ENCODE measurements at regions not wholly inside any gene's neighbourhood (a gene's known extent, or its start where the extent isn't known, plus 50 kb on each side); places are given as distances from the start of the nearest gene placed in this dataset.

- no peaks in the 10 kb centered on the region for H3K4me1 ChIP-seq (ENCODE audit: insufficient read depth, low read length)
- Mint-ChIP-seq H3K27me3 (ENCODE audit: low read depth, unreplicated experiment) (no peaks in the 10 kb centered on the region), H3K4me3 (ENCODE audit: unreplicated experiment) (no peak overlapping the region), H3K9me3 (ENCODE audit: unreplicated experiment) (peaks cover 3% of the 10 kb centered on the region), H3K36me3 (ENCODE audit: low read depth, unreplicated experiment) (no peaks in the 10 kb centered on the region), H3K4me1 (ENCODE audit: low read depth, unreplicated experiment) (no peaks in the 10 kb centered on the region), H3K27ac (ENCODE audit: unreplicated experiment) (no peak overlapping the region)
- no peak for FAIRE-seq
- no peak overlapping the region for H3K27ac ChIP-seq (ENCODE audit: low read depth, low read length)
- no peaks in the 10 kb centered on the region for H4K20me1 ChIP-seq (ENCODE audit: insufficient read depth, low read length)
- no peaks in the 10 kb centered on the region for H3K36me3 ChIP-seq (ENCODE audit: insufficient read depth, low read length)
- no peaks in the 10 kb centered on the region for H3K9me3 ChIP-seq (ENCODE audit: insufficient read depth, low read depth, low read length)
- no peak overlapping the region for H3K9ac ChIP-seq (ENCODE audit: low read length)
- no peak overlapping the region for H3K4me2 ChIP-seq (ENCODE audit: low read length)
- no peaks in the 10 kb centered on the region for H3K79me2 ChIP-seq (ENCODE audit: insufficient read depth, low read length)
- no peak for TF ChIP-seq CTCF (IDR thresholded peaks at IDR 0.05; ENCODE audit: insufficient read depth, low read depth, low read length)
- TF ChIP-seq EZH2 (IDR thresholded peaks at IDR 0.05; ENCODE audit: insufficient read depth, low read length) = no peak
- no peak overlapping the region for H2AFZ ChIP-seq (ENCODE audit: low read depth, low read length)
- no peak for DNase-seq (ENCODE audit: low read depth)
- no peak overlapping the region for H3K4me3 ChIP-seq (ENCODE audit: insufficient read depth, low read depth, low read length)
- no peaks in the 10 kb centered on the region for H3K27me3 ChIP-seq (ENCODE audit: insufficient read depth, low read length)
Observed at GRCh38 chr18:60847517-60847916, 474.9 kb upstream of the MC4R start.

GRCh38 chr18:60861575-60861974 lies 471.7 kb upstream of the CDH20 start:
- H3K4me3 ChIP-seq (ENCODE audit: insufficient read depth, low read depth, low read length) = no peak overlapping the region
- no peak overlapping the region for H3K4me3 Mint-ChIP-seq (ENCODE audit: unreplicated experiment)
- no peak overlapping the region for H3K27ac Mint-ChIP-seq (ENCODE audit: unreplicated experiment)

More at GRCh38 chr18:60861575-60861974, 471.7 kb upstream of the CDH20 start:
- Mint-ChIP-seq H3K27me3 (ENCODE audit: low read depth, unreplicated experiment) (no peaks in the 10 kb centered on the region), H3K36me3 (ENCODE audit: low read depth, unreplicated experiment) (no peaks in the 10 kb centered on the region), H3K9me3 (ENCODE audit: unreplicated experiment) (no peaks in the 10 kb centered on the region), H3K4me1 (ENCODE audit: low read depth, unreplicated experiment) (peaks cover 11% of the 10 kb centered on the region)
- TF ChIP-seq EZH2 (IDR thresholded peaks at IDR 0.05; ENCODE audit: insufficient read depth, low read length) = no peak
- TF ChIP-seq CTCF (IDR thresholded peaks at IDR 0.05; ENCODE audit: insufficient read depth, low read depth, low read length) = no peak
- Histone ChIP-seq H3K27me3 (ENCODE audit: insufficient read depth, low read length) (no peaks in the 10 kb centered on the region), H3K27ac (ENCODE audit: low read depth, low read length) (no peak overlapping the region), H2AFZ (ENCODE audit: low read depth, low read length) (no peak overlapping the region), H3K79me2 (ENCODE audit: insufficient read depth, low read length) (no peaks in the 10 kb centered on the region), H3K4me1 (ENCODE audit: insufficient read depth, low read length) (no peaks in the 10 kb centered on the region), H3K9me3 (ENCODE audit: insufficient read depth, low read depth, low read length) (no peaks in the 10 kb centered on the region), H3K9ac (ENCODE audit: low read length) (no peak overlapping the region), H3K4me2 (ENCODE audit: low read length) (no peak overlapping the region), H4K20me1 (ENCODE audit: insufficient read depth, low read length) (no peaks in the 10 kb centered on the region), H3K36me3 (ENCODE audit: insufficient read depth, low read length) (no peaks in the 10 kb centered on the region)
- FAIRE-seq (no peak), DNase-seq (ENCODE audit: low read depth) (peak; percentile 4)

Data from astrocyte (in vitro differentiated cells and primary cell).